Forelimb muscle (tissue), 1 donor: ENCODE measurements at regions not wholly inside any gene's neighbourhood (a gene's known extent, or its start where the extent isn't known, plus 50 kb on each side); places are given as distances from the start of the nearest gene placed in this dataset.

Source experiments
- DNase-seq: peaks from one replicate; pipeline ENCODE4 v3.0.0-alpha.2; 2013; ENCODE audit warnings: low read depth

GRCh38 chr10:131631619-131632018, 269.2 kb upstream of the PPP2R2D start:
- no peak for DNase-seq

- no peak for DNase-seq
These were observed 265.2 kb upstream of the PPP2R2D start for GRCh38 chr10:131635564-131636015.

DNA sequence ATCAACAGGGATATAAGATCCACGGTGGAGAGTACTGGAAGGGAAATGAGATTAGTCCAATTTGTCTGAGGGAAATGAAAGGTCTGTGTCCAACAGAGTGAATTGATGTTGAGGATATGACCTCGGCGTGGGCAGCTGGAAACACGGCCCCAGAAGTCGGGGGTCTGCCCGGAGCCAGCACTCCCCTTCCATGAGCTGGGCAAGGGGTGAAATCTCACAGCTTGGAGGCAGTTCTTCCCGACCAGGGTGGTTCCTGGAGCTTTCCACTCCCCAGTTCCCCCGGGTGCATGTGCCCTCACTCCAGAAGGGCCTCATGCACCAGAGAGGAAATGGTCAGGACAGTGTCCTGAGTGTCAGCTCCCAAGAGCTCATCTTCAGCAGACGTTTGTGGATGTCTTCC, 264.7 kb upstream of the PPP2R2D start:
- no peak for DNase-seq

- no peak for DNase-seq
These were observed 263.7 kb upstream of the PPP2R2D start for GRCh38 chr10:131636841-131637724.

GRCh38 chr10:131638049-131638879, 262.5 kb upstream of the PPP2R2D start:
- no peak for DNase-seq

DNA sequence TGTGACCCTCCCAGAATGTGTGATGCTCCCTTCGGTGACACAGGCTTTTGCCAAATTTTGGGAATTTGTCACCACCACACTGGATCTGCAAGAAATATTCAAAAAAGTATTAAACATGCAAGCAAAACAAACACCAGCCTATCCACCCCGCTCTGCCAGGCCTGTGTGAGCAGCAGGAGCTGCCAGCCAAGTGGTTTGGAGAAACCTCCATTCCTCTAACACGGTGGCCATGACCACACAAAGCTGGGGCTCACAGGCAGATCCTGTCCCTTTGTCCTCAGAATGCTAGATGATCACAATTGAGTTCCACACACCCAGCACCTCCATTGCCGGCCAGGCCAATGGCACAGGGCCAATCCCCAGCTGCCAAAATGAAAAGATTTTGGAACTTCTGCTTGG, 261.9 kb upstream of the PPP2R2D start:
- no peak for DNase-seq

- no peak for DNase-seq
These were observed 260.7 kb upstream of the PPP2R2D start for GRCh38 chr10:131640045-131640644.

DNA sequence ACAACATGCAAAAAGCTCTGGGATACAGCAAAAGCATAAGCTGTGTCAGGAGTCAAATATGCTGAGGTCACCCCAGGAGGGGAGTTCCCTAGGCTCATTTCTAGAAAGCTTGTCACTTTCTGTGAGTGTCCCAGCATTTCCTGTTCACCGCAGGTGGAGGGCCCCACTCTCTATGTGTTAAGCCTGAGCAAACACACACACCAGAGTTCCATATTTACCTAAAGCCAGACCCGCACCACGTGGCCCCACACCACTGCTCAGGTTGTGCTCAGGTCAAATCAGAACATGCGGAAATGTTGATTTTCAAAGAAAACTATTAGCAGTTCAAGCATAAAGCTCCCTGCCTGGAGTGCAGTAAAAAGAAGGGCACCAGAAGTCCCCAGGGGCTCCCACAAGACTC, 259.6 kb upstream of the PPP2R2D start:
- no peak for DNase-seq

- DNase-seq = no peak
These were observed 258.9 kb upstream of the PPP2R2D start for GRCh38 chr10:131641898-131642297.

DNA sequence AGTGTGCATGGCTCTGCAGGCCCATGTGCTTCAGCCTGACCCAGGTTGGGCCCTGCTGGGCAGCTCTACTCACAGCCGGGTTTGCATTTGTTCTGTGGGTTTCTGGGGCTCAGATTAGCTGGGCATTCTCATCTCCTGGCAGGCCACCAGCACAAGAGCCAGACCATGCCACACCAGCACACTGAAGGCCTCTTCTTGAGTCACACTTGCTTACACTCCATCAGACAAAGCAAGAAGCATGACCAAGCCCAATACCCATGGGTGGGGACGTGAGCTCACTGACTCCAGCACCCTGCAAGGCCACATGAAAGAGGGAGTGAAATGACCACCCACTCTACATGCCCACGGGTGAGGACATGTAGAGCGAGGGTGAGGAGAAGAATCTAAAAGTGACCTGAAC, 257.8 kb upstream of the PPP2R2D start:
- DNase-seq = no peak

DNA sequence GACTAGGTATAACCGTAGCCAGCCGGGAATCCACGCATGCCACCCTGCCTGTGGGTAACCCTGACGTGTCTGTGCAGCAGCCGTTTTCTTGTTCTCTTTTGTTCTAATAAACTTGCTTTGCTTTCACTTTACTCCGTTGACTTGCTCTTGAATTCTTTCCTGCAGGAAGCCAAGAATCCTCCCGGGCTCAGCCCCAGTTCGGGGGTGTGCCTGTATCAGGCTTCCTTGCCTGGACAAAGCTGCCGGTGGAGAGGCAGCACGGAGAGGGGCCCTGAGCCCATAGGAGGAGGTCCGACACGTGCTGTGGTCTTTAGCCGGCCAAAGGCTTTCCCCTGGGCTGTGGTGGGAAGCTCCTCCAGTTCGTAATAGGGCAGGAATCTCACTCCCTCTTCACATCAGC, 256.5 kb upstream of the PPP2R2D start:
- DNase-seq = peak; percentile 87

DNA sequence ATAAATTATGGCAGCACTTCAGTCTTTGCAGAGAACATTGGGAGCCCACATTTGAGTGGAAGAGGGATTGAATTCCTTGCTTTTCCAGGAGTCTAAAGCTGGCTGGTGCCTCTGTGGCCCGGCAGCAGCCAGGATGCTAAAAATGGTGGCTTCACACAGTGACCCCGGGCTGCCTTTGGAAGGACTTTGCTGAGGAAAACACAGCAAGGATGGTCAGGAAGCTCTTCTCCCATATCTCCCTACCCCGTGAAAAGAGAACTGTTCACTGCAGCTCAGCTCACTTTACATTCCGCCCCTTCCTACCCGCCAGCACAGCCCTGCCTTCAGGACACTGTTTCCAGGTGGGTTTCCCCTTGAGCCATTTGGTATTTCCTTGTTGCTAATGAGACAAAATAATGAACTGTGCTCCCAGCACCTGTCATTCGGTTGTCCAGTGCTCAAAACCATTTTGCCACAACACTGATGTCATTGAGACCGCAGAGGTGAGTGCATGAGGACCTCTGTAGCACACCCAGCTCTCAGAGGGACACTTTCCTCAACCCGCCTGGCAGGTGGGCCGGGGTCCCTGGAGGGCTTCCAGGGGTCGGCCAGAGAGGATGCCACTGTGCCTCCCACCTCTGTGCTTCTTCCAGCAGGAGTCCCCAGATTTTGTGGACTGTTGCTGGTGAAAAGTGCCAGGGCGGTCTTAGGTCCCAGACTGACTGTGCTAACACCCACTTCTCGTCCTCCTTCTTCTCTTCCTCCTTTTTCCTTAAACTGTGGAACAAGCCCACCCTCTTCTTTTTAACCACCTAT, 255.7 kb upstream of the PPP2R2D start:
- no peak for DNase-seq

GRCh38 chr10:131645756-131646155, 255.1 kb upstream of the PPP2R2D start:
- DNase-seq = no peak

- no peak for DNase-seq
These were observed 254.0 kb upstream of the PPP2R2D start for GRCh38 chr10:131646551-131647525.

GRCh38 chr10:131647789-131648188, 253.0 kb upstream of the PPP2R2D start:
- no peak for DNase-seq

DNA sequence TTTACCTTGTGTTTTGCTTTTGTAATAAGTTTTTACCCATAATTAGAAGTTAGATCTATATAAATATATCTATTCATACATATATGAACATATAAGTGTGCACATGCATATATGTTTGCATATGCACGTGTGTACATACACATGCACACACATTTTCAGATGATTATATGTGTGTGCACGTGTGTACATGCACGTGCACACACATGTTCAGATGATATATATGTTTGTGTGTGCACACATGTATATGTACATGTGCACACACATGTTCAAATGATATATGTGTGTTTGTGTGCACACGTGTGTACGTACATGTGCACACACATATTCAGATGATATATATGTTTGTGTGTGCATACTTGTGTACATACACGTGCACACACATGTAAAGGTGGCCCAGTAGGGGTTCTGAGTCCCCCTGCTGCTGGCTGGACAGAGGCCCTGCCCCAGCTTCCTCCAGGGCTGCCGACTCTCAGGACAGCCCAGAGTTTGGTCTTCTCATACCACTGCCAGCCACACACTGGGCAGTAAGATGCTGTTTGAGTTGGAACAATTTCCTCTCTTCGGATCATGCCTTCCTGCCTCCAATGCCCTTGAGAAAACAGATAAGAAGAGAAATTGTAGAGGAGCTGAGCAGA, 252.3 kb upstream of the PPP2R2D start:
- no peak for DNase-seq

DNA sequence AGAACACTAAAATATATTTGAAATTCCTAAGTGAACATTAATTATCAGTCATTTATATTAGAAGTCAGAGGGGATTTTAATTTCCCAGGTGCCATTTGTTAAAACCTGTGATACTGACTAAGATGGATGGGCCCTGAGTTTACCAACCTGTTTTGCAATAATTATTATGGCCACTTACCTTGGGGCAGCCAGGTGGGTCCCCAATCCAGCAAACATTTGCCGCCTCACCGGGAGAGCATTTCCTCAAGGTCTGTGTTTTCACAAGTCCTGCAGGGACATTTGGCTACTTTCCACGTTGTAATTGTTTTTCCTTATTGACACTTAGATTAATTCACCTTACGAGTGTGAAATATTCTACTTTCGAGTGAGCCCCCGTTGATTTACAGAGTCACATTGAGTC, 251.2 kb upstream of the PPP2R2D start:
- DNase-seq = no peak

DNA sequence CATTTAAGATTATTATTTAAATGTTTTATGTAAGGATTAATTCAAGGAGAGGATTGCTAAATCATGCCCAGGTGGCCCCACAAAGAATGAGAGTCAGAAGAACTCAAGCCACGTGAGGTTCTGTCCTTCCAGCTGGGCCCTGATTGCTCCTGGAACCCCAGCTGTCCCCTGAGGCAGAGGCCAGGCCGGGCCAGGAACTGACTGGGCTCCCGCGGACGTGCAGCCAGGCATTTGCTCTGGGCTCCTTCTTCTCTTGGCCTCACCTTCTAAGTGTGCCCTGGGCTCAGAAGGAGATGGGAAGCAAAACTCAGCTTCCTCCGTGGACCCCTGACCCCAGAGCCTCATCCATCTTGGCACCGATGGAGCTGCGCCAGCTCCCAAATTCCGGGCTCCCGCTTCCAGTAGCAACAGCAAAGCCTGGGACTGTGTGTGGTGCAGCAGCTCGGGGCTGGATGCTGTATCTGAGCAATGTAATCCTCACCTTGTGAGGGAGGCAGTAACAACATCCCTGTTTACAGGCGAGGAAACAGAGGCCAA, 250.6 kb upstream of the PPP2R2D start:
- no peak for DNase-seq
